ENCODE measurements at regions not wholly inside any gene's neighbourhood (a gene's known extent, or its start where the extent isn't known, plus 50 kb on each side); places are given as distances from the start of the nearest gene placed in this dataset.

DNA sequence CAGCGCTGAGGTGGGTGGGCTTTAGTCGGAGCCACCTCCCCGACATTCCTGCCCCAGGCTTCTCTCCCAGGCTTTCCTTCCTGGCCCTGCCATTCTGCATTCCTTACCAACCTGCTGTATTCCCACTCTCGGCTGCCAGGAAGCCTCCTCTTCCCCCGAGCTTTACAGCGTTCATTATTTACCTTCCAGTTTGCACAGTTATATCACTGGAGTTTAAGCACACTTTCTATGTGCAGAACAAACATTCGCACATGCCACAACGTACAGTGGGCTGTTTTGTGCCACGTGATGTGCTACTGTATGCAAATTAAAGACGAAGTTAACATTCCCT is 246.3 kb downstream of the SOX11 start:
- 21 to 34% (median 25%) methylated on average over 10 of the region's 10 CpGs for WGBS, 5 donors
- Histone ChIP-seq H3K9me3 (no peaks in the 10 kb centered on the region), H3K36me3 (no peaks in the 10 kb centered on the region), H3K27me3 (no peaks in the 10 kb centered on the region), H3K4me3 (no peak overlapping the region), H3K27ac (peak overlapping the region; percentile 52 to 72 (median 67)), H3K4me1 (peaks cover 4 to 33% (median 11%) of the 10 kb centered on the region in 4 donors)
- peak; percentile 49 to 68 for DNase-seq
- TF ChIP-seq POLR2AphosphoS5 (IDR thresholded peaks at IDR 0.05) = peak in 2 of 3 donors; percentile 45 to 50
- TF ChIP-seq POLR2A (IDR thresholded peaks at IDR 0.05) = no peak
- intact Hi-C loops (cut with DNase I; ENCODE audit: low total_unique reads) = no loop called here

DNA sequence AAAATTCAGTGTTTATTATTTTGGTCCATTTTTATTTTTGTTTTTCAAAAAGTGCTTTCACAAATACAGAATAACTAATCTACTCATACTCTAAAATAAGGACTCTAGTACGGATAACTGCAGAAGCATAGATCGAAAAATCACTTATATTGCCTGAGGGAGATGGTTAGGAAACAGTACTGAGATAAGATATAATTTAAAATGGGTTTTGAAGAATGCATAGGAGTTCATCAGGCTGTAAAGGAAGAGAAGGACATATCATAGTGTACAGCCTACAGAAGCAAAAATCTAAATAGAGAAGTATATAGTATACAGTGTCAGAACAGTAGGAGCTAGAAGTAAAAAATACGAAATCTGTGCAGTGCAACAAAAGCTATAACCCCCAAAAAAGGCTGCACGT is 247.4 kb downstream of the SOX11 start:
- DNase-seq = no peak
- no peak overlapping the region for H3K27ac ChIP-seq
- H3K4me1 ChIP-seq = peaks cover 4 to 30% (median 11%) of the 10 kb centered on the region in 4 donors
- no peak for TF ChIP-seq EP300 (IDR thresholded peaks at IDR 0.05)
- TF ChIP-seq, protein P1, sequence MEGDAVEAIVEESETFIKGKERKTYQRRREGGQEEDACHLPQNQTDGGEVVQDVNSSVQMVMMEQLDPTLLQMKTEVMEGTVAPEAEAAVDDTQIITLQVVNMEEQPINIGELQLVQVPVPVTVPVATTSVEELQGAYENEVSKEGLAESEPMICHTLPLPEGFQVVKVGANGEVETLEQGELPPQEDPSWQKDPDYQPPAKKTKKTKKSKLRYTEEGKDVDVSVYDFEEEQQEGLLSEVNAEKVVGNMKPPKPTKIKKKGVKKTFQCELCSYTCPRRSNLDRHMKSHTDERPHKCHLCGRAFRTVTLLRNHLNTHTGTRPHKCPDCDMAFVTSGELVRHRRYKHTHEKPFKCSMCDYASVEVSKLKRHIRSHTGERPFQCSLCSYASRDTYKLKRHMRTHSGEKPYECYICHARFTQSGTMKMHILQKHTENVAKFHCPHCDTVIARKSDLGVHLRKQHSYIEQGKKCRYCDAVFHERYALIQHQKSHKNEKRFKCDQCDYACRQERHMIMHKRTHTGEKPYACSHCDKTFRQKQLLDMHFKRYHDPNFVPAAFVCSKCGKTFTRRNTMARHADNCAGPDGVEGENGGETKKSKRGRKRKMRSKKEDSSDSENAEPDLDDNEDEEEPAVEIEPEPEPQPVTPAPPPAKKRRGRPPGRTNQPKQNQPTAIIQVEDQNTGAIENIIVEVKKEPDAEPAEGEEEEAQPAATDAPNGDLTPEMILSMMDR (IDR thresholded peaks at IDR 0.05) = no peak
- no peak for TF ChIP-seq POLR2AphosphoS5 (IDR thresholded peaks at IDR 0.05)
- TF ChIP-seq POLR2A (IDR thresholded peaks at IDR 0.05) = no peak
- no peaks in the 10 kb centered on the region for H3K36me3 ChIP-seq
- intact Hi-C loops (cut with DNase I; ENCODE audit: low total_unique reads) = no loop called here
- WGBS, 5 donors = 90 to 94% (median 93%) methylated on average over 4 of the region's 4 CpGs
- H3K27me3 ChIP-seq = no peaks in the 10 kb centered on the region
- H3K4me3 ChIP-seq = no peak overlapping the region
- no peaks in the 10 kb centered on the region for H3K9me3 ChIP-seq

DNA sequence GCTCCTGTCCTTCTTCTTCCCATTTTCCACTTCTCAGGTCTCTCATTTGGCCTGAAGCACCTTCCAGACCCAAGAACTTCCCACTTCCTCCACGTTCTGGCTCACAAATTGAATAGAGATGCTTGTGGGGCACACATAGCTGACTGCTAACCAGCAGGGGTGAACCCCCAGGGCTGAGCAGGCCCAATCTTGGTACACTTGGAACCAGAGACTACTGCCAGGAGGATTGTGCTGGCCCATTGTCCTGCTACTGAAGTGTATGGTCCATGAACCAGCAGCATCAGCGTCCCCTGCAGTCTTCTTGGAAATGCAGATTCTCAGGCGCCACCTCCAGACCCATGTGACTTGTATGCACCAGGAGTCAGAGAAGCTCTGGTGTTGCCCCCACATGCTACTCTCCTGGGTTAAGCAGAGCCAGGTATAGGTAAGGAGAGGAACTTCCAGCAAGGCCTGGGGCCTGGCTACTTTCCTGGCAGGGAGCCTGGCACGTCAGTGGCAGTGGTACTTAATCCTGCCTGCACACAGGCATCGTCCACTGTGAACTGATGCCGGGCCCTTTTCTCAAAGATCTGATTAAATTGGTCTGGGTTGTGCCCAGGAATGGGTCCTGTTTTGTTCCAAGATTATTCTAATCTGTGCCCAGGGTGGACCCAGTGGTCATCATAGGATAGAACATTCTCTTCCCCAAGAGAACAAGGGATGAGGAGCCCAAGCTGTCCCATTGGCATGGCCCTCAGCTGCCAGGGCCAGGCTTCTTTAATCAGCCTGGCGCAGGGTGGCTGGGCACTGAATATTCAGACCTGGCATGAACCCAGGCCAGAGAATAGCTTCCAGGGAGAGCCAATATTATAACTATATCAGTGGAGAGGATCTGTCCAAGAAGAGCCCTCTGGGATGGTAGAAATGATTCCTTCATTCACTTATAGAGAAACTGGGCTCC is 248.7 kb downstream of the SOX11 start:
- no peak for TF ChIP-seq POLR2A (IDR thresholded peaks at IDR 0.05)
- TF ChIP-seq, protein P1 (IDR thresholded peaks at IDR 0.05) = no peak
- no peak for TF ChIP-seq POLR2AphosphoS5 (IDR thresholded peaks at IDR 0.05)
- no peak for TF ChIP-seq EP300 (IDR thresholded peaks at IDR 0.05)
- Histone ChIP-seq H3K27me3 (no peaks in the 10 kb centered on the region), H3K9me3 (no peaks in the 10 kb centered on the region), H3K36me3 (no peaks in the 10 kb centered on the region), H3K4me1 (peaks cover 4 to 25% (median 11%) of the 10 kb centered on the region in 4 donors), H3K27ac (no peak overlapping the region), H3K4me3 (no peak overlapping the region)
- intact Hi-C loops (cut with DNase I; ENCODE audit: low total_unique reads) = no loop called here
- no peak for DNase-seq
- 57 to 84% (median 72%) methylated on average over 5 to 7 of the region's 7 CpGs for WGBS, 5 donors

DNA sequence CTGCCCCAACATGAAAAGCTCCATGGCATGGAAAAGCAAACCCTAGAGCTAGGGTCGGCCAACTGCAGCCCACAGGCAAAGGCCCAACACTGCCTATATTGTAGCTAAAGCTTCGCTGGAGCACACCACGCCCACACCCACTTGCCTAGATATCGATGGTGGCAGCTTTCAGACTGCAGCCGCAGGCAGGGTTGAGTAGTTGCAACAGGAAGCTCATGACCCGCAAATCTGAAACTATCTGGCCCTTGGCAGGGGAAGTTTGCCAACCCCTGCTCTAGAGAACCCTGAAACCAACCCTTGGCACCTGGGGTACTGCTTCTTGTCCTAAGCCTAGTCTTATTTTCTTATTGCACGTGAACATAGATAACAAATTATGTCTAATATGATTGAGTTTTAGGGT is 250.0 kb downstream of the SOX11 start:
- 61 to 82% (median 74%) methylated on average over 3 to 7 of the region's 7 CpGs for WGBS, 5 donors

More for the DNA sequence above, 250.0 kb downstream of the SOX11 start:
- peaks cover 4 to 19% (median 11%) of the 10 kb centered on the region in 4 donors for H3K4me1 ChIP-seq
- H3K27me3 ChIP-seq = no peaks in the 10 kb centered on the region
- H3K4me3 ChIP-seq = no peak overlapping the region
- no peak overlapping the region for H3K27ac ChIP-seq
- H3K36me3 ChIP-seq = no peaks in the 10 kb centered on the region
- no peak for DNase-seq
- TF ChIP-seq POLR2A (IDR thresholded peaks at IDR 0.05) = no peak
- no peak for TF ChIP-seq POLR2AphosphoS5 (IDR thresholded peaks at IDR 0.05)
- TF ChIP-seq, protein P1 (IDR thresholded peaks at IDR 0.05) = no peak
- TF ChIP-seq EP300 (IDR thresholded peaks at IDR 0.05) = no peak
- no peaks in the 10 kb centered on the region for H3K9me3 ChIP-seq
- intact Hi-C loops (cut with DNase I; ENCODE audit: low total_unique reads) = no loop called here
